GM23338 (cell line): ENCODE measurements at regions not wholly inside any gene's neighbourhood (a gene's known extent, or its start where the extent isn't known, plus 50 kb on each side); places are given as distances from the start of the nearest gene placed in this dataset.

Experiments used
- ATAC-seq: fragments of 200-7000 bp; cut with Tn5 transposase; 3 replicates; pipeline ENCODE4 v1.9.1; 2020
- DNase-seq: peaks from one replicate; pipeline ENCODE4 v3.0.0-alpha.2; 2015; ENCODE audit warnings: low spot score
- H2AFZ ChIP-seq: fragments of 200-600 bp; sonication (generic); 2 replicates; pipeline ENCODE4 v1.8.0; 2016; ENCODE audit warnings: antibody characterized with exemption, mild to moderate bottlenecking, moderate library complexity
- H3F3A ChIP-seq: fragments of 200-600 bp; sonication (generic); replicated peaks from 2 replicates; pipeline ENCODE4 v1.8.0; 2017; ENCODE audit warnings: antibody characterized with exemption, mixed run types, low read depth
- H3K27ac ChIP-seq: fragments of 200-600 bp; sonication (generic); 2 replicates; pipeline ENCODE4 v1.6.1; 2016; ENCODE audit warnings: low read depth
- H3K27me3 ChIP-seq: fragments of 200-600 bp; sonication (generic); 2 replicates; pipeline ENCODE4 v1.8.0; 2016; ENCODE audit warnings: mild to moderate bottlenecking, mixed run types, moderate library complexity; ENCODE audit not compliant: insufficient read depth
- H3K36me3 ChIP-seq: fragments of 200-600 bp; sonication (generic); 2 replicates; pipeline ENCODE4 v1.8.0; 2016; ENCODE audit warnings: mild to moderate bottlenecking; ENCODE audit not compliant: insufficient read depth
- H3K4me1 ChIP-seq: fragments of 200-600 bp; sonication (generic); 2 replicates; pipeline ENCODE4 v1.8.0; 2016; ENCODE audit warnings: mild to moderate bottlenecking, moderate library complexity; ENCODE audit not compliant: insufficient read depth
- H3K4me2 ChIP-seq: fragments of 200-600 bp; sonication (generic); 2 replicates; pipeline ENCODE4 v1.7.1; 2017; ENCODE audit warnings: mixed run types
- H3K4me3 ChIP-seq: fragments of 200-600 bp; sonication (generic); 2 replicates; pipeline ENCODE4 v1.6.1; 2016; ENCODE audit warnings: mixed run types
- H3K79me2 ChIP-seq: fragments of 200-600 bp; sonication (generic); replicated peaks from 2 replicates; pipeline ENCODE4 v1.8.0; 2017; ENCODE audit warnings: mild to moderate bottlenecking; ENCODE audit not compliant: insufficient read depth
- H3K9me2 ChIP-seq: fragments of 200-600 bp; sonication (generic); 2 replicates; pipeline ENCODE4 v1.8.0; 2017; ENCODE audit not compliant: insufficient read depth
- H4K20me1 ChIP-seq: fragments of 200-600 bp; sonication (generic); replicated peaks from 2 replicates; pipeline ENCODE4 v1.8.0; 2017; ENCODE audit warnings: mild to moderate bottlenecking; ENCODE audit not compliant: insufficient read depth
- H3K27ac Mint-ChIP-seq: 2 replicates; pipeline ENCODE4 v1.8.0; 2020; ENCODE audit warnings: inconsistent platforms, mild to moderate bottlenecking, moderate library complexity, mixed read lengths
- H3K27me3 Mint-ChIP-seq: 3 replicates; pipeline ENCODE4 v1.8.0; 2022; ENCODE audit warnings: low read depth, mild to moderate bottlenecking, moderate library complexity, mixed read lengths, inconsistent platforms; ENCODE audit not compliant: insufficient read depth, poor library complexity
- H3K36me3 Mint-ChIP-seq: 3 replicates; pipeline ENCODE4 v1.8.0; 2021; ENCODE audit warnings: low read depth, mild to moderate bottlenecking, inconsistent platforms, moderate library complexity, mixed read lengths
- H3K4me1 Mint-ChIP-seq: 3 replicates; pipeline ENCODE4 v1.8.0; 2020; ENCODE audit warnings: mild to moderate bottlenecking, inconsistent platforms, mixed read lengths
- H3K4me3 Mint-ChIP-seq: 3 replicates; pipeline ENCODE4 v1.8.0; 2021; ENCODE audit warnings: moderate library complexity, mild to moderate bottlenecking, inconsistent platforms, mixed read lengths
- H3K9me3 Mint-ChIP-seq: 3 replicates; pipeline ENCODE4 v1.8.0; 2020; ENCODE audit warnings: moderate library complexity, mild to moderate bottlenecking, inconsistent platforms, mixed read lengths
- CREB1 ChIP-seq: fragments of 250-450 bp; sonication (Bioruptor Pico); IDR thresholded peaks from 2 replicates; pipeline ENCODE4 v1.5.0; 2020; ENCODE audit warnings: low read depth, mild to moderate bottlenecking, moderate library complexity
- EZH2phosphoT487 ChIP-seq: fragments of 200-600 bp; sonication (generic); IDR thresholded peaks from one replicate; pipeline ENCODE4 v1.8.1; 2018; ENCODE audit warnings: antibody characterized with exemption; ENCODE audit not compliant: unreplicated experiment
- STAT1 ChIP-seq: IDR thresholded peaks from one replicate; pipeline ENCODE4 v1.6.1; 2016; ENCODE audit warnings: antibody characterized with exemption; ENCODE audit not compliant: unreplicated experiment
- ZNF114 ChIP-seq: fragments of 250-450 bp; sonication (Bioruptor Pico); IDR thresholded peaks from 2 replicates; pipeline ENCODE4 v1.5.0; 2020; ENCODE audit warnings: mild to moderate bottlenecking, moderate library complexity
- ZNF331 ChIP-seq: fragments of 250-450 bp; sonication (Bioruptor Pico); IDR thresholded peaks from 2 replicates; pipeline ENCODE4 v1.5.0; 2020; ENCODE audit warnings: low read depth, mild to moderate bottlenecking, moderate library complexity
- TF ChIP-seq, protein P1 (sequence below): fragments of 250-450 bp; sonication (Bioruptor Pico); IDR thresholded peaks from 2 replicates; pipeline ENCODE4 v1.5.0; 2020; ENCODE audit warnings: mild to moderate bottlenecking, moderate library complexity
- TF ChIP-seq, protein P2 (sequence below): IDR thresholded peaks from 2 replicates; pipeline ENCODE4 v1.6.1; 2016; ENCODE audit warnings: antibody characterized with exemption
- TF ChIP-seq, protein P3 (sequence below), 2 experiments: fragments of 200-600 bp in 1 of 2; sonication (generic) in 1 of 2; conservative IDR thresholded peaks; 2 replicates each; pipeline versions ENCODE4 v1.5.1 to v1.6.1; 2016 to 2017; ENCODE audit warnings: antibody characterized with exemption in 2 of 2, low read depth in 2 of 2, mild to moderate bottlenecking in 2 of 2, moderate library complexity in 1 of 2
- TF ChIP-seq, protein P4 (sequence below): IDR thresholded peaks from one replicate; pipeline ENCODE4 v1.6.1; 2018; ENCODE audit warnings: antibody characterized with exemption; ENCODE audit not compliant: unreplicated experiment

DNA sequence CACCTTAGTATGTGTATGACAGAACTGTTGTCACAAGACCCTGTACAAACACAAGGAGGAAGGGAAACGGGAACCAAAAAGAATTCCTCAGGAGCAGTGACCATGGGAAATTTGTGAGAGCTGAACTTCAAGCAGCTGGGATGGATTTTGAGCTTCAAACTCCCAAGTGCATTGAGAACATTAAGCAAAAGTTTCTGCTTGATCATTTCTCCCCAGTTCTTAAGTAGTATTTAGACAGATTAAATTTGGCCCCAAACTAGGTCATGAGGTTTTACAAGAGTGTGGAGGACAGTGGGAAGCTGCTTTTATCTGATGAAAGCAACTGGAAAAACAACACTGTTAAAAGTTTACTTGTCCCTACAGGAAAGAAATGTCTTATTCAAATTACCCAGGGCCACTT, 206.0 kb upstream of the DCN start (continued):
- TF ChIP-seq, protein P1, sequence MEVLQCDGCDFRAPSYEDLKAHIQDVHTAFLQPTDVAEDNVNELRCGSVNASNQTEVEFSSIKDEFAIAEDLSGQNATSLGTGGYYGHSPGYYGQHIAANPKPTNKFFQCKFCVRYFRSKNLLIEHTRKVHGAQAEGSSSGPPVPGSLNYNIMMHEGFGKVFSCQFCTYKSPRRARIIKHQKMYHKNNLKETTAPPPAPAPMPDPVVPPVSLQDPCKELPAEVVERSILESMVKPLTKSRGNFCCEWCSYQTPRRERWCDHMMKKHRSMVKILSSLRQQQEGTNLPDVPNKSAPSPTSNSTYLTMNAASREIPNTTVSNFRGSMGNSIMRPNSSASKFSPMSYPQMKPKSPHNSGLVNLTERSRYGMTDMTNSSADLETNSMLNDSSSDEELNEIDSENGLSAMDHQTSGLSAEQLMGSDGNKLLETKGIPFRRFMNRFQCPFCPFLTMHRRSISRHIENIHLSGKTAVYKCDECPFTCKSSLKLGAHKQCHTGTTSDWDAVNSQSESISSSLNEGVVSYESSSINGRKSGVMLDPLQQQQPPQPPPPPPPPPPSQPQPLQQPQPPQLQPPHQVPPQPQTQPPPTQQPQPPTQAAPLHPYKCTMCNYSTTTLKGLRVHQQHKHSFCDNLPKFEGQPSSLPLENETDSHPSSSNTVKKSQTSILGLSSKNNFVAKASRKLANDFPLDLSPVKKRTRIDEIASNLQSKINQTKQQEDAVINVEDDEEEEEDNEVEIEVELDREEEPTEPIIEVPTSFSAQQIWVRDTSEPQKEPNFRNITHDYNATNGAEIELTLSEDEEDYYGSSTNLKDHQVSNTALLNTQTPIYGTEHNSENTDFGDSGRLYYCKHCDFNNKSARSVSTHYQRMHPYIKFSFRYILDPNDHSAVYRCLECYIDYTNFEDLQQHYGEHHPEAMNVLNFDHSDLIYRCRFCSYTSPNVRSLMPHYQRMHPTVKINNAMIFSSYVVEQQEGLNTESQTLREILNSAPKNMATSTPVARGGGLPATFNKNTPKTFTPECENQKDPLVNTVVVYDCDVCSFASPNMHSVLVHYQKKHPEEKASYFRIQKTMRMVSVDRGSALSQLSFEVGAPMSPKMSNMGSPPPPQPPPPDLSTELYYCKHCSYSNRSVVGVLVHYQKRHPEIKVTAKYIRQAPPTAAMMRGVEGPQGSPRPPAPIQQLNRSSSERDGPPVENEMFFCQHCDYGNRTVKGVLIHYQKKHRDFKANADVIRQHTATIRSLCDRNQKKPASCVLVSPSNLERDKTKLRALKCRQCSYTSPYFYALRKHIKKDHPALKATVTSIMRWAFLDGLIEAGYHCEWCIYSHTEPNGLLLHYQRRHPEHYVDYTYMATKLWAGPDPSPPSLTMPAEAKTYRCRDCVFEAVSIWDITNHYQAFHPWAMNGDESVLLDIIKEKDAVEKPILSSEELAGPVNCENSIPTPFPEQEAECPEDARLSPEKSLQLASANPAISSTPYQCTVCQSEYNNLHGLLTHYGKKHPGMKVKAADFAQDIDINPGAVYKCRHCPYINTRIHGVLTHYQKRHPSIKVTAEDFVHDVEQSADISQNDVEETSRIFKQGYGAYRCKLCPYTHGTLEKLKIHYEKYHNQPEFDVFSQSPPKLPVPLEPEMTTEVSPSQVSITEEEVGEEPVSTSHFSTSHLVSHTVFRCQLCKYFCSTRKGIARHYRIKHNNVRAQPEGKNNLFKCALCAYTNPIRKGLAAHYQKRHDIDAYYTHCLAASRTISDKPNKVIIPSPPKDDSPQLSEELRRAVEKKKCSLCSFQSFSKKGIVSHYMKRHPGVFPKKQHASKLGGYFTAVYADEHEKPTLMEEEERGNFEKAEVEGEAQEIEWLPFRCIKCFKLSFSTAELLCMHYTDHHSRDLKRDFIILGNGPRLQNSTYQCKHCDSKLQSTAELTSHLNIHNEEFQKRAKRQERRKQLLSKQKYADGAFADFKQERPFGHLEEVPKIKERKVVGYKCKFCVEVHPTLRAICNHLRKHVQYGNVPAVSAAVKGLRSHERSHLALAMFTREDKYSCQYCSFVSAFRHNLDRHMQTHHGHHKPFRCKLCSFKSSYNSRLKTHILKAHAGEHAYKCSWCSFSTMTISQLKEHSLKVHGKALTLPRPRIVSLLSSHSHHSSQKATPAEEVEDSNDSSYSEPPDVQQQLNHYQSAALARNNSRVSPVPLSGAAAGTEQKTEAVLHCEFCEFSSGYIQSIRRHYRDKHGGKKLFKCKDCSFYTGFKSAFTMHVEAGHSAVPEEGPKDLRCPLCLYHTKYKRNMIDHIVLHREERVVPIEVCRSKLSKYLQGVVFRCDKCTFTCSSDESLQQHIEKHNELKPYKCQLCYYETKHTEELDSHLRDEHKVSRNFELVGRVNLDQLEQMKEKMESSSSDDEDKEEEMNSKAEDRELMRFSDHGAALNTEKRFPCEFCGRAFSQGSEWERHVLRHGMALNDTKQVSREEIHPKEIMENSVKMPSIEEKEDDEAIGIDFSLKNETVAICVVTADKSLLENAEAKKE: no peak
- TF ChIP-seq STAT1: no peak
- no peak for TF ChIP-seq EZH2phosphoT487
- no peak for TF ChIP-seq CREB1 (CRISPR knock-in tag)
- no peak for TF ChIP-seq ZNF114 (CRISPR knock-in tag)

DNA sequence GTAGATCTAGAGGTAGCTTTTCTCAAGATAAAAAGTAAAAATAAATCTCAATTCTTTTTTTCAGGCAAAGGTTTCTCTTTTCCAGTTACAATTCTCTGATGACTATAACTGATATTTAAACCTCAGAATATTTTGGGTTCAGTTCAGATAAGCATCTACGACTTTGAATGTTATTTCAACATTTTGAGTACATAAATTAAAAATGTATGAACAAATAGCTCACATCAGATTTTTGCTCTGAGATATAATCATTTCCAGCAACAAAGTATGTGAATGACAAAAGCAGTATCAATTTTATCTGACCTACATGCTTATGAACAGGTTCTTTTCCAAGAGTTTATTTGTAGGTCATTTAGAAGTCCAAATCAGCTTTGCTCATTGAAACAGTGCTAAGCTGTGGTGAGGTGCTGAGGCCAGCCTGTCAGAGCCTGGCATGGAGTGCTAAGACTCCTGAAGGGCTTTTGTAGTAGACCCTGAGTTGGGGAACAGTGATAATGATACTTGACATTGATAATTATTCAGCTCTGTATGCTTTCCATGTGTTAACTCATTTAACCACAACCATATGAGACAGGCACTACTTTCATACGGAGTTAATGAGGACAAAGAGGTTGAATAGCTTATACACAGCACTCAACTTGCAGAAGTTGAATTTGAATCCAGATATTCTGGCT, 205.0 kb upstream of the DCN start:
- no peak overlapping the region for H3K27ac ChIP-seq
- ATAC-seq: no peak
- no peaks in the 10 kb centered on the region for H3K27me3 Mint-ChIP-seq

More for the DNA sequence above, 205.0 kb upstream of the DCN start:
- H3K4me2 ChIP-seq: no peak overlapping the region
- Mint-ChIP-seq H3K36me3 (peaks cover 2% of the 10 kb centered on the region; the same call in 1 of the 3 replicates), H3K27ac (no peak overlapping the region), H3K4me1 (peaks cover 4% of the 10 kb centered on the region; the same call in 2 of the 3 replicates), H3K4me3 (no peak overlapping the region), H3K9me3 (peaks cover 5% of the 10 kb centered on the region; the same call in 1 of the 3 replicates)
- H3K79me2 ChIP-seq: no peaks in the 10 kb centered on the region
- H3K27me3 ChIP-seq: no peaks in the 10 kb centered on the region
- no peaks in the 10 kb centered on the region for H3F3A ChIP-seq
- H4K20me1 ChIP-seq: no peaks in the 10 kb centered on the region
- H2AFZ ChIP-seq: no peak overlapping the region
- H3K9me2 ChIP-seq: no peaks in the 10 kb centered on the region
- DNase-seq: no peak
- H3K36me3 ChIP-seq: no peaks in the 10 kb centered on the region; the same call in 1 of the 2 replicates
- H3K4me1 ChIP-seq: peaks cover 2% of the 10 kb centered on the region; the same call in 1 of the 2 replicates
- TF ChIP-seq, protein P2, sequence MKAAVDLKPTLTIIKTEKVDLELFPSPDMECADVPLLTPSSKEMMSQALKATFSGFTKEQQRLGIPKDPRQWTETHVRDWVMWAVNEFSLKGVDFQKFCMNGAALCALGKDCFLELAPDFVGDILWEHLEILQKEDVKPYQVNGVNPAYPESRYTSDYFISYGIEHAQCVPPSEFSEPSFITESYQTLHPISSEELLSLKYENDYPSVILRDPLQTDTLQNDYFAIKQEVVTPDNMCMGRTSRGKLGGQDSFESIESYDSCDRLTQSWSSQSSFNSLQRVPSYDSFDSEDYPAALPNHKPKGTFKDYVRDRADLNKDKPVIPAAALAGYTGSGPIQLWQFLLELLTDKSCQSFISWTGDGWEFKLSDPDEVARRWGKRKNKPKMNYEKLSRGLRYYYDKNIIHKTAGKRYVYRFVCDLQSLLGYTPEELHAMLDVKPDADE: no peak
- TF ChIP-seq ZNF114 (CRISPR knock-in tag) (no peak), EZH2phosphoT487 (no peak), ZNF331 (CRISPR knock-in tag) (no peak)
- TF ChIP-seq, protein P3, sequence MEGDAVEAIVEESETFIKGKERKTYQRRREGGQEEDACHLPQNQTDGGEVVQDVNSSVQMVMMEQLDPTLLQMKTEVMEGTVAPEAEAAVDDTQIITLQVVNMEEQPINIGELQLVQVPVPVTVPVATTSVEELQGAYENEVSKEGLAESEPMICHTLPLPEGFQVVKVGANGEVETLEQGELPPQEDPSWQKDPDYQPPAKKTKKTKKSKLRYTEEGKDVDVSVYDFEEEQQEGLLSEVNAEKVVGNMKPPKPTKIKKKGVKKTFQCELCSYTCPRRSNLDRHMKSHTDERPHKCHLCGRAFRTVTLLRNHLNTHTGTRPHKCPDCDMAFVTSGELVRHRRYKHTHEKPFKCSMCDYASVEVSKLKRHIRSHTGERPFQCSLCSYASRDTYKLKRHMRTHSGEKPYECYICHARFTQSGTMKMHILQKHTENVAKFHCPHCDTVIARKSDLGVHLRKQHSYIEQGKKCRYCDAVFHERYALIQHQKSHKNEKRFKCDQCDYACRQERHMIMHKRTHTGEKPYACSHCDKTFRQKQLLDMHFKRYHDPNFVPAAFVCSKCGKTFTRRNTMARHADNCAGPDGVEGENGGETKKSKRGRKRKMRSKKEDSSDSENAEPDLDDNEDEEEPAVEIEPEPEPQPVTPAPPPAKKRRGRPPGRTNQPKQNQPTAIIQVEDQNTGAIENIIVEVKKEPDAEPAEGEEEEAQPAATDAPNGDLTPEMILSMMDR (conservative IDR thresholded peaks at IDR 0.05; ENCODE audit: low read depth in 2 of 2): no peak
- TF ChIP-seq, protein P4, sequence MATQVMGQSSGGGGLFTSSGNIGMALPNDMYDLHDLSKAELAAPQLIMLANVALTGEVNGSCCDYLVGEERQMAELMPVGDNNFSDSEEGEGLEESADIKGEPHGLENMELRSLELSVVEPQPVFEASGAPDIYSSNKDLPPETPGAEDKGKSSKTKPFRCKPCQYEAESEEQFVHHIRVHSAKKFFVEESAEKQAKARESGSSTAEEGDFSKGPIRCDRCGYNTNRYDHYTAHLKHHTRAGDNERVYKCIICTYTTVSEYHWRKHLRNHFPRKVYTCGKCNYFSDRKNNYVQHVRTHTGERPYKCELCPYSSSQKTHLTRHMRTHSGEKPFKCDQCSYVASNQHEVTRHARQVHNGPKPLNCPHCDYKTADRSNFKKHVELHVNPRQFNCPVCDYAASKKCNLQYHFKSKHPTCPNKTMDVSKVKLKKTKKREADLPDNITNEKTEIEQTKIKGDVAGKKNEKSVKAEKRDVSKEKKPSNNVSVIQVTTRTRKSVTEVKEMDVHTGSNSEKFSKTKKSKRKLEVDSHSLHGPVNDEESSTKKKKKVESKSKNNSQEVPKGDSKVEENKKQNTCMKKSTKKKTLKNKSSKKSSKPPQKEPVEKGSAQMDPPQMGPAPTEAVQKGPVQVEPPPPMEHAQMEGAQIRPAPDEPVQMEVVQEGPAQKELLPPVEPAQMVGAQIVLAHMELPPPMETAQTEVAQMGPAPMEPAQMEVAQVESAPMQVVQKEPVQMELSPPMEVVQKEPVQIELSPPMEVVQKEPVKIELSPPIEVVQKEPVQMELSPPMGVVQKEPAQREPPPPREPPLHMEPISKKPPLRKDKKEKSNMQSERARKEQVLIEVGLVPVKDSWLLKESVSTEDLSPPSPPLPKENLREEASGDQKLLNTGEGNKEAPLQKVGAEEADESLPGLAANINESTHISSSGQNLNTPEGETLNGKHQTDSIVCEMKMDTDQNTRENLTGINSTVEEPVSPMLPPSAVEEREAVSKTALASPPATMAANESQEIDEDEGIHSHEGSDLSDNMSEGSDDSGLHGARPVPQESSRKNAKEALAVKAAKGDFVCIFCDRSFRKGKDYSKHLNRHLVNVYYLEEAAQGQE: no peak
- H3K4me3 ChIP-seq: no peak overlapping the region
